A549 (cell line): ENCODE measurements at regions not wholly inside any gene's neighbourhood (a gene's known extent, or its start where the extent isn't known, plus 50 kb on each side); places are given as distances from the start of the nearest gene placed in this dataset.

ENCODE experiments used
- BHLHE40 ChIP-seq: IDR thresholded peaks from 2 replicates; pipeline ENCODE4 v1.6.1; 2012; ENCODE audit warnings: low read depth, low read length, inconsistent platforms
- CHD2 ChIP-seq: fragments of 150-350 bp; IDR thresholded peaks from 2 replicates; pipeline ENCODE4 v1.6.1; 2014; ENCODE audit warnings: low read length; ENCODE audit not compliant: partially characterized antibody
- EP300 ChIP-seq, 2 experiments: fragments of >200 bp; sonication (Bioruptor Twin); formaldehyde crosslinking; IDR thresholded peaks; 2 replicates in 1 of 2; 3 replicates in 1 of 2; pipeline ENCODE4 v1.6.1; 2016 to 2017
- MAZ ChIP-seq: fragments of 150-350 bp; IDR thresholded peaks from 2 replicates; pipeline ENCODE4 v1.6.1; 2014; ENCODE audit warnings: antibody characterized with exemption, low read depth, low read length, borderline replicate concordance
- NR3C1 ChIP-seq: fragments of >200 bp; sonication (Bioruptor Twin); formaldehyde crosslinking; IDR thresholded peaks from 3 replicates; pipeline ENCODE4 v1.6.1; 2017
- POLR2A ChIP-seq: IDR thresholded peaks from 2 replicates; pipeline ENCODE4 v1.6.1; 2012; ENCODE audit warnings: mild to moderate bottlenecking, low read length
- RCOR1 ChIP-seq: fragments of 150-350 bp; IDR thresholded peaks from 2 replicates; pipeline ENCODE4 v1.6.1; 2014; ENCODE audit warnings: antibody characterized with exemption, low read length, low read depth
- SMC3 ChIP-seq: fragments of >200 bp; sonication (Bioruptor Twin); formaldehyde crosslinking; IDR thresholded peaks from 3 replicates; pipeline ENCODE4 v1.6.1; 2018; ENCODE audit warnings: inconsistent platforms
- SREBF2 ChIP-seq: fragments of 450-650 bp; IDR thresholded peaks from 2 replicates; pipeline ENCODE4 v1.6.1; 2014; ENCODE audit warnings: mild to moderate bottlenecking, moderate library complexity
- TF ChIP-seq, protein P1 (sequence below): fragments of >200 bp; sonication (Bioruptor Twin); formaldehyde crosslinking; IDR thresholded peaks from 3 replicates; pipeline ENCODE4 v1.5.1; 2016
- TF ChIP-seq, protein P2 (sequence below): fragments of 200-600 bp; sonication (generic); IDR thresholded peaks from 2 replicates; pipeline ENCODE4 v1.6.1; 2016; ENCODE audit warnings: antibody characterized with exemption, mild to moderate bottlenecking, moderate library complexity

DNA sequence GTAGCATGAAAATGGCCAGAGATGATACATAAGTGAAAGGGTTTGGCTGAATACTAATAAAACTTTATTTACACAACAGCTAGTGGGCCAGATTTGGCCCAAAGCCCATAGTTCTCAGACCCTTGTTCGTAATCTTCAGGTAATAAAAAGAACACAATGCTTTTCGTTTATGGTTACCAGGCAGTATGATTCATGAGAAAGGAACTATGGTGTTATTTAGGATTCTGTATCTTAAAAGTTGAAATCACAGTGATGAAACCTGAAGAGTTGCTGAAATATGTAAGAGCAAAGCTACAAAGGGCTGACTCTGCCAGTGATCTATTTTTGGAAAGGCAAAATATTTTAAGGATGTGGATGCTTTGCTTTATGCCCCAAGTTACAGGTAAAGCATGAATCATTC lies 192.7 kb downstream of the SMC2 start:
- TF ChIP-seq BHLHE40 (no peak), NR3C1 (no peak), EP300 (IDR thresholded peaks at IDR 0.05) (no peak), SREBF2 (no peak), CHD2 (no peak), RCOR1 (no peak), SMC3 (no peak), POLR2A (no peak), MAZ (no peak)
- TF ChIP-seq, protein P1, sequence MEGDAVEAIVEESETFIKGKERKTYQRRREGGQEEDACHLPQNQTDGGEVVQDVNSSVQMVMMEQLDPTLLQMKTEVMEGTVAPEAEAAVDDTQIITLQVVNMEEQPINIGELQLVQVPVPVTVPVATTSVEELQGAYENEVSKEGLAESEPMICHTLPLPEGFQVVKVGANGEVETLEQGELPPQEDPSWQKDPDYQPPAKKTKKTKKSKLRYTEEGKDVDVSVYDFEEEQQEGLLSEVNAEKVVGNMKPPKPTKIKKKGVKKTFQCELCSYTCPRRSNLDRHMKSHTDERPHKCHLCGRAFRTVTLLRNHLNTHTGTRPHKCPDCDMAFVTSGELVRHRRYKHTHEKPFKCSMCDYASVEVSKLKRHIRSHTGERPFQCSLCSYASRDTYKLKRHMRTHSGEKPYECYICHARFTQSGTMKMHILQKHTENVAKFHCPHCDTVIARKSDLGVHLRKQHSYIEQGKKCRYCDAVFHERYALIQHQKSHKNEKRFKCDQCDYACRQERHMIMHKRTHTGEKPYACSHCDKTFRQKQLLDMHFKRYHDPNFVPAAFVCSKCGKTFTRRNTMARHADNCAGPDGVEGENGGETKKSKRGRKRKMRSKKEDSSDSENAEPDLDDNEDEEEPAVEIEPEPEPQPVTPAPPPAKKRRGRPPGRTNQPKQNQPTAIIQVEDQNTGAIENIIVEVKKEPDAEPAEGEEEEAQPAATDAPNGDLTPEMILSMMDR: no peak
- TF ChIP-seq, protein P2, sequence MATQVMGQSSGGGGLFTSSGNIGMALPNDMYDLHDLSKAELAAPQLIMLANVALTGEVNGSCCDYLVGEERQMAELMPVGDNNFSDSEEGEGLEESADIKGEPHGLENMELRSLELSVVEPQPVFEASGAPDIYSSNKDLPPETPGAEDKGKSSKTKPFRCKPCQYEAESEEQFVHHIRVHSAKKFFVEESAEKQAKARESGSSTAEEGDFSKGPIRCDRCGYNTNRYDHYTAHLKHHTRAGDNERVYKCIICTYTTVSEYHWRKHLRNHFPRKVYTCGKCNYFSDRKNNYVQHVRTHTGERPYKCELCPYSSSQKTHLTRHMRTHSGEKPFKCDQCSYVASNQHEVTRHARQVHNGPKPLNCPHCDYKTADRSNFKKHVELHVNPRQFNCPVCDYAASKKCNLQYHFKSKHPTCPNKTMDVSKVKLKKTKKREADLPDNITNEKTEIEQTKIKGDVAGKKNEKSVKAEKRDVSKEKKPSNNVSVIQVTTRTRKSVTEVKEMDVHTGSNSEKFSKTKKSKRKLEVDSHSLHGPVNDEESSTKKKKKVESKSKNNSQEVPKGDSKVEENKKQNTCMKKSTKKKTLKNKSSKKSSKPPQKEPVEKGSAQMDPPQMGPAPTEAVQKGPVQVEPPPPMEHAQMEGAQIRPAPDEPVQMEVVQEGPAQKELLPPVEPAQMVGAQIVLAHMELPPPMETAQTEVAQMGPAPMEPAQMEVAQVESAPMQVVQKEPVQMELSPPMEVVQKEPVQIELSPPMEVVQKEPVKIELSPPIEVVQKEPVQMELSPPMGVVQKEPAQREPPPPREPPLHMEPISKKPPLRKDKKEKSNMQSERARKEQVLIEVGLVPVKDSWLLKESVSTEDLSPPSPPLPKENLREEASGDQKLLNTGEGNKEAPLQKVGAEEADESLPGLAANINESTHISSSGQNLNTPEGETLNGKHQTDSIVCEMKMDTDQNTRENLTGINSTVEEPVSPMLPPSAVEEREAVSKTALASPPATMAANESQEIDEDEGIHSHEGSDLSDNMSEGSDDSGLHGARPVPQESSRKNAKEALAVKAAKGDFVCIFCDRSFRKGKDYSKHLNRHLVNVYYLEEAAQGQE: no peak
